ENCODE measurements at regions not wholly inside any gene's neighbourhood (a gene's known extent, or its start where the extent isn't known, plus 50 kb on each side); places are given as distances from the start of the nearest gene placed in this dataset.

- no peak for TF ChIP-seq ZFP30 (CRISPR knock-in tag; IDR thresholded peaks at IDR 0.05)
- no peak for TF ChIP-seq SNAI2 (CRISPR knock-in tag; IDR thresholded peaks at IDR 0.05)
- TF ChIP-seq RARB (CRISPR knock-in tag; IDR thresholded peaks at IDR 0.05) = no peak
- no peak for TF ChIP-seq TOX (CRISPR knock-in tag; IDR thresholded peaks at IDR 0.05; ENCODE audit: borderline replicate concordance)
- no peak for TF ChIP-seq ISL1 (CRISPR knock-in tag; IDR thresholded peaks at IDR 0.05)
- no peak for TF ChIP-seq BACH2 (CRISPR knock-in tag; IDR thresholded peaks at IDR 0.05; ENCODE audit: borderline replicate concordance)
- no peak for TF ChIP-seq POU6F1 (CRISPR knock-in tag; IDR thresholded peaks at IDR 0.05; ENCODE audit: borderline replicate concordance, low read depth)
Observed at GRCh38 chr2:45276914-45277313, 267.7 kb upstream of the SIX2 start.
